WTC11 (cell line): ENCODE measurements at regions not wholly inside any gene's neighbourhood (a gene's known extent, or its start where the extent isn't known, plus 50 kb on each side); places are given as distances from the start of the nearest gene placed in this dataset.

ENCODE experiments used
- ATAC-seq: fragments of 200-7000 bp; cut with Tn5 transposase; 2 replicates; pipeline ENCODE4 v1.10.0; 2021; ENCODE audit warnings: mild to moderate bottlenecking, moderate library complexity
- CTCF ChIA-PET: fragments of 300-600 bp; sonication (Branson Sonifier 250); formaldehyde crosslinking; loops from one replicate; lab custom pipeline; 2021; ENCODE audit warnings: antibody characterized with exemption; lab: Charles Lee
- POLR2A ChIA-PET: fragments of 350-600 bp; sonication (Branson Sonifier 250); formaldehyde crosslinking; loops from one replicate; lab custom pipeline; 2021; ENCODE audit warnings: antibody characterized with exemption; lab: Charles Lee
- DNase-seq: peaks from one replicate; pipeline ENCODE4 v3.0.0; 2021; ENCODE audit warnings: low spot score
- H3K27ac Mint-ChIP-seq: 2 replicates; pipeline ENCODE4 v1.8.0; 2021; ENCODE audit warnings: mixed read lengths
- H3K27me3 Mint-ChIP-seq: 2 replicates; pipeline ENCODE4 v1.8.0; 2021; ENCODE audit warnings: low read depth, mild to moderate bottlenecking, moderate library complexity, mixed read lengths
- H3K36me3 Mint-ChIP-seq: 2 replicates; pipeline ENCODE4 v1.8.0; 2021; ENCODE audit warnings: mixed read lengths
- H3K4me1 Mint-ChIP-seq: 2 replicates; pipeline ENCODE4 v1.8.0; 2022; ENCODE audit warnings: mixed read lengths
- H3K4me3 Mint-ChIP-seq: 2 replicates; pipeline ENCODE4 v1.8.0; 2021; ENCODE audit warnings: mild to moderate bottlenecking, moderate library complexity, mixed read lengths
- H3K9me3 Mint-ChIP-seq: 2 replicates; pipeline ENCODE4 v1.8.0; 2021; ENCODE audit warnings: mixed read lengths
- ELF4 ChIP-seq: sonication (generic); formaldehyde crosslinking; IDR thresholded peaks from 2 replicates; pipeline ENCODE4 v1.8.1; 2022; ENCODE audit warnings: low read depth, mild to moderate bottlenecking, moderate library complexity, missing genetic modification reagents
- EMX1 ChIP-seq: fragments of 250-450 bp; sonication (Bioruptor Pico); IDR thresholded peaks from 2 replicates; pipeline ENCODE4 v1.8.0; 2021; ENCODE audit warnings: mild to moderate bottlenecking
- ESRRA ChIP-seq: sonication (generic); formaldehyde crosslinking; IDR thresholded peaks from 2 replicates; pipeline ENCODE4 v1.8.1; 2022; ENCODE audit warnings: mild to moderate bottlenecking, missing genetic modification reagents, borderline replicate concordance
- FOXK1 ChIP-seq: sonication (generic); formaldehyde crosslinking; IDR thresholded peaks from 2 replicates; pipeline ENCODE4 v1.8.0; 2022; ENCODE audit warnings: mild to moderate bottlenecking, moderate library complexity, missing genetic modification reagents
- FOXP1 ChIP-seq: sonication (generic); formaldehyde crosslinking; IDR thresholded peaks from 2 replicates; pipeline ENCODE4 v1.8.0; 2022; ENCODE audit warnings: missing genetic modification reagents, mild to moderate bottlenecking, moderate library complexity, borderline replicate concordance
- NR1H2 ChIP-seq: sonication (generic); formaldehyde crosslinking; IDR thresholded peaks from 2 replicates; pipeline ENCODE4 v1.9.0; 2021; ENCODE audit warnings: mild to moderate bottlenecking, moderate library complexity, missing genetic modification reagents
- OVOL2 ChIP-seq: fragments of 250-450 bp; sonication (Bioruptor Pico); IDR thresholded peaks from 2 replicates; pipeline ENCODE4 v1.9.0; 2021; ENCODE audit warnings: mild to moderate bottlenecking, borderline replicate concordance
- RELA ChIP-seq: sonication (generic); formaldehyde crosslinking; IDR thresholded peaks from 2 replicates; pipeline ENCODE4 v1.8.1; 2022; ENCODE audit warnings: missing genetic modification reagents, mild to moderate bottlenecking, borderline replicate concordance
- SMAD3 ChIP-seq: sonication (generic); formaldehyde crosslinking; IDR thresholded peaks from 2 replicates; pipeline ENCODE4 v1.8.0; 2022; ENCODE audit warnings: missing genetic modification reagents, mild to moderate bottlenecking, borderline replicate concordance
- TCF7 ChIP-seq: sonication (generic); formaldehyde crosslinking; IDR thresholded peaks from 2 replicates; pipeline ENCODE4 v1.8.0; 2022; ENCODE audit warnings: mild to moderate bottlenecking, low read depth, missing genetic modification reagents, moderate library complexity
- TEAD4 ChIP-seq: sonication (generic); formaldehyde crosslinking; IDR thresholded peaks from 2 replicates; pipeline ENCODE4 v1.8.0; 2022; ENCODE audit warnings: mild to moderate bottlenecking, missing genetic modification reagents
- ZNF396 ChIP-seq: fragments of 250-450 bp; sonication (Bioruptor Pico); IDR thresholded peaks from 2 replicates; pipeline ENCODE4 v1.8.0; 2021; ENCODE audit warnings: mild to moderate bottlenecking, moderate library complexity, borderline replicate concordance
- ZNF423 ChIP-seq: fragments of 250-450 bp; sonication (Bioruptor Pico); IDR thresholded peaks from 2 replicates; pipeline ENCODE4 v2.1.2; 2022; ENCODE audit warnings: mild to moderate bottlenecking, moderate library complexity
- TF ChIP-seq, protein P1 (sequence below): fragments of 200-600 bp; IDR thresholded peaks from 2 replicates; pipeline ENCODE4 v1.8.0; 2022; ENCODE audit warnings: antibody characterized with exemption
- TF ChIP-seq, protein P2 (sequence below): sonication (generic); formaldehyde crosslinking; IDR thresholded peaks from 2 replicates; pipeline ENCODE4 v1.8.1; 2023; ENCODE audit warnings: mild to moderate bottlenecking, missing genetic modification reagents, moderate library complexity
- TF ChIP-seq, protein P3 (sequence below): sonication (generic); formaldehyde crosslinking; IDR thresholded peaks from 2 replicates; pipeline ENCODE4 v1.8.1; 2023; ENCODE audit warnings: mild to moderate bottlenecking, missing genetic modification reagents
- TF ChIP-seq, protein P4 (sequence below): fragments of 250-450 bp; sonication (Bioruptor Pico); IDR thresholded peaks from 2 replicates; pipeline ENCODE4 v1.9.0; 2021; ENCODE audit warnings: mild to moderate bottlenecking
- TF ChIP-seq, protein P5 (sequence below): sonication (generic); formaldehyde crosslinking; IDR thresholded peaks from 2 replicates; pipeline ENCODE4 v1.8.1; 2023; ENCODE audit warnings: mild to moderate bottlenecking, missing genetic modification reagents
- TF ChIP-seq, protein P6 (sequence below): sonication (generic); formaldehyde crosslinking; IDR thresholded peaks from 2 replicates; pipeline ENCODE4 v1.8.0; 2022; ENCODE audit warnings: mild to moderate bottlenecking, missing genetic modification reagents

DNA sequence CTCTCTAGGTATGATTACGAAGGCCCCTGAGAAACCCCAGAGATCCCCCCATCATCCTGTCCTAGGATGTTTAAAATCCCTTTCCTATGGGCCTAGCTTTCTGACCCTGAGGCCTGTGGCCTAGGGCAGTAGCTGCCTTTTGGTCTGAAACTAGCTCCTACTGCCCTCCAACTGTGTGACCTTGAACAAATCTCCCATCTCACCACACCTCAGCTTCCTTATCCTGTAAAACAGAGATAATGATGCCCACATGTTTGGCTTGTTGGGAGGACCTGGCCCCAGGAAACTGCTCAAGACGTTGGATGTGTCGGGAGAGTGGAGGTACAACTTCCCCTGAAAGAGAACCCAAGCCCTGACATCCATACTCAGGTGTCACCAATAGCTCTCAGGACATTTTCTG lies 213.2 kb downstream of the SMAD2 start (continued):
- TF ChIP-seq NR1H2 (CRISPR knock-in tag): no peak

DNA sequence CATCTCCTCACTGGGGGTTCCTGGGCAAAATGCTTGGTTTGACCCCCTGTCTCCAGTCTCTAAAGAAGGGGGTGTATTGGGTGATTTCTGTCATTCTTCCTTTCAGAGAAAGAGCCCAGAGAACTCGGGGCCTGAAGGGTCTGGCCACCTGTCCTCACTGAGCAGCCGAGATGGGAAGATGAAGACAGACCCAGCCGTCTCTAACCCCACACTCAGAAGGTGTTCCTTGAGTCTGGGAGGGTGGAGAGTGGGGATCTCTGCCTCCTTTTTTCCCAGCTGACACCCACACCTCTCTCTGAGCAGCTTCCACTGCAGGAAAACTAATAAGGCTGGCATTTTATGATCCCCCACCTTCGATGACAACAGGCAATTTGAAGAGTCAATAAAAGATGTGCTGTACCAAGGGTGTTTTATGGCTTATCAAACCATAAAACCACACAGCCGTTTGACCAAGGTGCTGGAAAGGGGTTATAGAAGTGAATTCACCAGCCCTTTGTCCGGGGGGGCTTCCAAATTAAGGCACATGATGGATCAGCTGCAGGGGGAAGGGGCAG lies 213.8 kb downstream of the SMAD2 start:
- Mint-ChIP-seq H3K4me3 (no peak overlapping the region), H3K27ac (no peak overlapping the region), H3K27me3 (no peaks in the 10 kb centered on the region; the same call in 1 of the 2 replicates), H3K4me1 (no peaks in the 10 kb centered on the region), H3K36me3 (no peaks in the 10 kb centered on the region), H3K9me3 (no peaks in the 10 kb centered on the region)
- TF ChIP-seq FOXP1 (CRISPR knock-in tag): no peak
- TF ChIP-seq TCF7: no peak
- no peak for TF ChIP-seq OVOL2 (CRISPR knock-in tag)
- no peak for TF ChIP-seq FOXK1
- TF ChIP-seq SMAD3 (CRISPR knock-in tag): no peak
- ChIA-PET POLR2A (no interaction called here), CTCF (no interaction called here)
- ATAC-seq: no peak
- no peak for DNase-seq

DNA sequence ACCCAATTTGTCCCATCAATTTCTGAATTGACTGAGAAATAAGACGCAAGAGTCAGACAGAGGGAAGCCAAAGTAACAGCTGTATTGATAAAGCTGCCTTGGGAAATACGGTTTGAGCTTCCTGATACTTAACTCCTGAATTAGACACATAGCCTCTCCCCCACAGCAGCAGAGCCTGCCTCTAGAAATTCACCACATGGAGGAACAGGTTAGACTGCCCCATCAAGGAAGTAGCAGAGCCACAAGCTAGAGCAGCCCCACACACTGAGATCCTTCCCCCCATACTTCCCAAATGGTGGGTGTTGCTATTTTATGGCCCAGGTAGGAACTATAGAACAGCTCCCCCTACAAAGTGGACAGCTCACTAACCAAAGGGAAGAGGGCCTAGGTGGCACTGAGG lies 220.0 kb downstream of the SMAD2 start:
- CTCF ChIA-PET: no interaction called here
- no peaks in the 10 kb centered on the region for H3K36me3 Mint-ChIP-seq
- no peaks in the 10 kb centered on the region for H3K9me3 Mint-ChIP-seq
- no peak overlapping the region for H3K27ac Mint-ChIP-seq
- H3K27me3 Mint-ChIP-seq: no peaks in the 10 kb centered on the region; the same call in 1 of the 2 replicates
- no peaks in the 10 kb centered on the region for H3K4me1 Mint-ChIP-seq
- ATAC-seq: no peak
- POLR2A ChIA-PET: interaction anchor here (0.8 kb wide), 1 partner anchor 12 kb away, joined by 3 read pairs; no protein-coding TSS in a partner anchor
- H3K4me3 Mint-ChIP-seq: no peak overlapping the region
- TF ChIP-seq, protein P1, sequence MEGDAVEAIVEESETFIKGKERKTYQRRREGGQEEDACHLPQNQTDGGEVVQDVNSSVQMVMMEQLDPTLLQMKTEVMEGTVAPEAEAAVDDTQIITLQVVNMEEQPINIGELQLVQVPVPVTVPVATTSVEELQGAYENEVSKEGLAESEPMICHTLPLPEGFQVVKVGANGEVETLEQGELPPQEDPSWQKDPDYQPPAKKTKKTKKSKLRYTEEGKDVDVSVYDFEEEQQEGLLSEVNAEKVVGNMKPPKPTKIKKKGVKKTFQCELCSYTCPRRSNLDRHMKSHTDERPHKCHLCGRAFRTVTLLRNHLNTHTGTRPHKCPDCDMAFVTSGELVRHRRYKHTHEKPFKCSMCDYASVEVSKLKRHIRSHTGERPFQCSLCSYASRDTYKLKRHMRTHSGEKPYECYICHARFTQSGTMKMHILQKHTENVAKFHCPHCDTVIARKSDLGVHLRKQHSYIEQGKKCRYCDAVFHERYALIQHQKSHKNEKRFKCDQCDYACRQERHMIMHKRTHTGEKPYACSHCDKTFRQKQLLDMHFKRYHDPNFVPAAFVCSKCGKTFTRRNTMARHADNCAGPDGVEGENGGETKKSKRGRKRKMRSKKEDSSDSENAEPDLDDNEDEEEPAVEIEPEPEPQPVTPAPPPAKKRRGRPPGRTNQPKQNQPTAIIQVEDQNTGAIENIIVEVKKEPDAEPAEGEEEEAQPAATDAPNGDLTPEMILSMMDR: no peak
- TF ChIP-seq ZNF423 (CRISPR knock-in tag): no peak
- no peak for TF ChIP-seq ELF4 (CRISPR knock-in tag)
- TF ChIP-seq RELA: no peak
- no peak for TF ChIP-seq EMX1 (CRISPR knock-in tag)
- TF ChIP-seq ESRRA: no peak
- TF ChIP-seq, protein P2, sequence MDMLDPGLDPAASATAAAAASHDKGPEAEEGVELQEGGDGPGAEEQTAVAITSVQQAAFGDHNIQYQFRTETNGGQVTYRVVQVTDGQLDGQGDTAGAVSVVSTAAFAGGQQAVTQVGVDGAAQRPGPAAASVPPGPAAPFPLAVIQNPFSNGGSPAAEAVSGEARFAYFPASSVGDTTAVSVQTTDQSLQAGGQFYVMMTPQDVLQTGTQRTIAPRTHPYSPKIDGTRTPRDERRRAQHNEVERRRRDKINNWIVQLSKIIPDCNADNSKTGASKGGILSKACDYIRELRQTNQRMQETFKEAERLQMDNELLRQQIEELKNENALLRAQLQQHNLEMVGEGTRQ: no peak
- TF ChIP-seq ZNF396: no peak
- TF ChIP-seq, protein P3, sequence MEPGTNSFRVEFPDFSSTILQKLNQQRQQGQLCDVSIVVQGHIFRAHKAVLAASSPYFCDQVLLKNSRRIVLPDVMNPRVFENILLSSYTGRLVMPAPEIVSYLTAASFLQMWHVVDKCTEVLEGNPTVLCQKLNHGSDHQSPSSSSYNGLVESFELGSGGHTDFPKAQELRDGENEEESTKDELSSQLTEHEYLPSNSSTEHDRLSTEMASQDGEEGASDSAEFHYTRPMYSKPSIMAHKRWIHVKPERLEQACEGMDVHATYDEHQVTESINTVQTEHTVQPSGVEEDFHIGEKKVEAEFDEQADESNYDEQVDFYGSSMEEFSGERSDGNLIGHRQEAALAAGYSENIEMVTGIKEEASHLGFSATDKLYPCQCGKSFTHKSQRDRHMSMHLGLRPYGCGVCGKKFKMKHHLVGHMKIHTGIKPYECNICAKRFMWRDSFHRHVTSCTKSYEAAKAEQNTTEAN: no peak
- TF ChIP-seq, protein P4, sequence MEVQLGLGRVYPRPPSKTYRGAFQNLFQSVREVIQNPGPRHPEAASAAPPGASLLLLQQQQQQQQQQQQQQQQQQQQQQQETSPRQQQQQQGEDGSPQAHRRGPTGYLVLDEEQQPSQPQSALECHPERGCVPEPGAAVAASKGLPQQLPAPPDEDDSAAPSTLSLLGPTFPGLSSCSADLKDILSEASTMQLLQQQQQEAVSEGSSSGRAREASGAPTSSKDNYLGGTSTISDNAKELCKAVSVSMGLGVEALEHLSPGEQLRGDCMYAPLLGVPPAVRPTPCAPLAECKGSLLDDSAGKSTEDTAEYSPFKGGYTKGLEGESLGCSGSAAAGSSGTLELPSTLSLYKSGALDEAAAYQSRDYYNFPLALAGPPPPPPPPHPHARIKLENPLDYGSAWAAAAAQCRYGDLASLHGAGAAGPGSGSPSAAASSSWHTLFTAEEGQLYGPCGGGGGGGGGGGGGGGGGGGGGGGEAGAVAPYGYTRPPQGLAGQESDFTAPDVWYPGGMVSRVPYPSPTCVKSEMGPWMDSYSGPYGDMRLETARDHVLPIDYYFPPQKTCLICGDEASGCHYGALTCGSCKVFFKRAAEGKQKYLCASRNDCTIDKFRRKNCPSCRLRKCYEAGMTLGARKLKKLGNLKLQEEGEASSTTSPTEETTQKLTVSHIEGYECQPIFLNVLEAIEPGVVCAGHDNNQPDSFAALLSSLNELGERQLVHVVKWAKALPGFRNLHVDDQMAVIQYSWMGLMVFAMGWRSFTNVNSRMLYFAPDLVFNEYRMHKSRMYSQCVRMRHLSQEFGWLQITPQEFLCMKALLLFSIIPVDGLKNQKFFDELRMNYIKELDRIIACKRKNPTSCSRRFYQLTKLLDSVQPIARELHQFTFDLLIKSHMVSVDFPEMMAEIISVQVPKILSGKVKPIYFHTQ: no peak
- no peak for TF ChIP-seq TEAD4 (CRISPR knock-in tag)
- TF ChIP-seq, protein P5, sequence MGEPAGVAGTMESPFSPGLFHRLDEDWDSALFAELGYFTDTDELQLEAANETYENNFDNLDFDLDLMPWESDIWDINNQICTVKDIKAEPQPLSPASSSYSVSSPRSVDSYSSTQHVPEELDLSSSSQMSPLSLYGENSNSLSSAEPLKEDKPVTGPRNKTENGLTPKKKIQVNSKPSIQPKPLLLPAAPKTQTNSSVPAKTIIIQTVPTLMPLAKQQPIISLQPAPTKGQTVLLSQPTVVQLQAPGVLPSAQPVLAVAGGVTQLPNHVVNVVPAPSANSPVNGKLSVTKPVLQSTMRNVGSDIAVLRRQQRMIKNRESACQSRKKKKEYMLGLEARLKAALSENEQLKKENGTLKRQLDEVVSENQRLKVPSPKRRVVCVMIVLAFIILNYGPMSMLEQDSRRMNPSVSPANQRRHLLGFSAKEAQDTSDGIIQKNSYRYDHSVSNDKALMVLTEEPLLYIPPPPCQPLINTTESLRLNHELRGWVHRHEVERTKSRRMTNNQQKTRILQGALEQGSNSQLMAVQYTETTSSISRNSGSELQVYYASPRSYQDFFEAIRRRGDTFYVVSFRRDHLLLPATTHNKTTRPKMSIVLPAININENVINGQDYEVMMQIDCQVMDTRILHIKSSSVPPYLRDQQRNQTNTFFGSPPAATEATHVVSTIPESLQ: no peak
- TF ChIP-seq, protein P6, sequence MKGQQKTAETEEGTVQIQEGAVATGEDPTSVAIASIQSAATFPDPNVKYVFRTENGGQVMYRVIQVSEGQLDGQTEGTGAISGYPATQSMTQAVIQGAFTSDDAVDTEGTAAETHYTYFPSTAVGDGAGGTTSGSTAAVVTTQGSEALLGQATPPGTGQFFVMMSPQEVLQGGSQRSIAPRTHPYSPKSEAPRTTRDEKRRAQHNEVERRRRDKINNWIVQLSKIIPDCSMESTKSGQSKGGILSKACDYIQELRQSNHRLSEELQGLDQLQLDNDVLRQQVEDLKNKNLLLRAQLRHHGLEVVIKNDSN: no peak
- DNase-seq: no peak
